Retinal pigment epithelial cell (primary cell): ENCODE measurements at regions not wholly inside any gene's neighbourhood (a gene's known extent, or its start where the extent isn't known, plus 50 kb on each side); places are given as distances from the start of the nearest gene placed in this dataset.

Source experiments
- DNase-seq: peaks from one replicate; pipeline ENCODE4 v3.0.0-alpha.2; 2010; ENCODE audit warnings: low read depth
- H3K4me3 ChIP-seq: 2 replicates; pipeline ENCODE4 v1.5.1; 2011; ENCODE audit warnings: mild to moderate bottlenecking, low read length, control low read depth, moderate library complexity
- TF ChIP-seq, protein P1 (sequence below): conservative IDR thresholded peaks from 2 replicates; pipeline ENCODE4 v1.5.1; 2011; ENCODE audit warnings: low read depth, low read length, control low read depth, inconsistent platforms

DNA sequence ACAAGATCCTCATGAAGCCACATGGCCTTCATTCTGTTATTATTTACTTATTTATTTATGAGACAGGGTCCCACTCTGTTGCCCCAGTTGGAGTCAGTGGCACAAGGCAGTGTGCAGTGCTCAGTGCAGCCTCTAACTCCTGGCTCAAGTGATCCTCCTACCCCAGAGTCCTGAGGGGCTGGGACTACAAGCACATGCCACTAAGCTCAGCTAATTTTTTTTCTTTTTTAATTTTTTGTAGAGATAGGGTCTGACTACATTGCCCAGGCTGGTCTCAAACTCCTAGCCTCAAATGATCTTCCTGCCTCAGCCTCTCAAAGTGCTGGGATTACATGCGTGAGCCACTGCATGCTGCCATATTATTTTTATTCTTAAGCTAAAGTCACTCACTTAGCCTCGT is 241.4 kb downstream of the UQCRFS1 start:
- no peak overlapping the region for H3K4me3 ChIP-seq
- TF ChIP-seq, protein P1, sequence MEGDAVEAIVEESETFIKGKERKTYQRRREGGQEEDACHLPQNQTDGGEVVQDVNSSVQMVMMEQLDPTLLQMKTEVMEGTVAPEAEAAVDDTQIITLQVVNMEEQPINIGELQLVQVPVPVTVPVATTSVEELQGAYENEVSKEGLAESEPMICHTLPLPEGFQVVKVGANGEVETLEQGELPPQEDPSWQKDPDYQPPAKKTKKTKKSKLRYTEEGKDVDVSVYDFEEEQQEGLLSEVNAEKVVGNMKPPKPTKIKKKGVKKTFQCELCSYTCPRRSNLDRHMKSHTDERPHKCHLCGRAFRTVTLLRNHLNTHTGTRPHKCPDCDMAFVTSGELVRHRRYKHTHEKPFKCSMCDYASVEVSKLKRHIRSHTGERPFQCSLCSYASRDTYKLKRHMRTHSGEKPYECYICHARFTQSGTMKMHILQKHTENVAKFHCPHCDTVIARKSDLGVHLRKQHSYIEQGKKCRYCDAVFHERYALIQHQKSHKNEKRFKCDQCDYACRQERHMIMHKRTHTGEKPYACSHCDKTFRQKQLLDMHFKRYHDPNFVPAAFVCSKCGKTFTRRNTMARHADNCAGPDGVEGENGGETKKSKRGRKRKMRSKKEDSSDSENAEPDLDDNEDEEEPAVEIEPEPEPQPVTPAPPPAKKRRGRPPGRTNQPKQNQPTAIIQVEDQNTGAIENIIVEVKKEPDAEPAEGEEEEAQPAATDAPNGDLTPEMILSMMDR: no peak
- DNase-seq: no peak

DNA sequence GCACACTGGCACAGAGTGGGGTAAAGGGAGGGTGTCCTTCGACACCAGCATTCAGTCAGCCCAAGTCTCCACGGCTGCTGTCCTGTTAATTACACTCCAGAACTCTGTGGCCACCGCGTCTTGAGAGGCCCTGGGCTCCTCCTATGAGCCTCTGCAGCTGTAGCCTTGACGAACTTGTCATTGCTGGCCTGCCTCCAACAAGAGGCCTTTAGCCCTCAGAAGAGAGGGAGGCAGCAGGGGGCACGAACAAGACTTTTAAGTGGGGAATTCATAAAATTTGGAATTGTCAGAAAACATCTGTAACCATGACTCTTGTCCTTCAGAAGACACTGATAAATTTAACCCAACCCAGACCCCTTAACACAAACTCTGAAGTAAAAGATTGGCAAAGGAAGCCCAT is 241.9 kb downstream of the UQCRFS1 start:
- DNase-seq: no peak
- no peak overlapping the region for H3K4me3 ChIP-seq
- TF ChIP-seq, protein P1: no peak

DNA sequence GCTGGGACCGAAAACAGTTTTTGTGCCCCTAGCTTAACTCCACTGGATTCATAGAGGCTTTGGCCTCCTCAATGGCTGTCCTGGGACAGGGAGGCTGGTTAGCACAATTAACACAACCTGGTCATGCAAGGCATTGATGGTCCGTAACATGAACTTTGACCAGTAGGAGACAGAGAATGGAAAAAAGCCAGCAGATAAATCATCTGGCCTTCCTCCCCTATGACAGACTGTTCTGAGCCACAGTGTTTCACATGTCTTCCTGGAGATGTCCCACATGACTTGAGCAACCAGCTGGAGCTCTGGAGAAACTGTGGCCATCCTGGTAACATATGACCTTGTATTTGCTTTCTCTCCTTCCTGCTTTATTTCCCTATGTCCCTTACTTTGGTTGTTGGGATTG is 244.2 kb downstream of the UQCRFS1 start:
- DNase-seq: no peak
- TF ChIP-seq, protein P1: no peak
- H3K4me3 ChIP-seq: no peak overlapping the region

DNA sequence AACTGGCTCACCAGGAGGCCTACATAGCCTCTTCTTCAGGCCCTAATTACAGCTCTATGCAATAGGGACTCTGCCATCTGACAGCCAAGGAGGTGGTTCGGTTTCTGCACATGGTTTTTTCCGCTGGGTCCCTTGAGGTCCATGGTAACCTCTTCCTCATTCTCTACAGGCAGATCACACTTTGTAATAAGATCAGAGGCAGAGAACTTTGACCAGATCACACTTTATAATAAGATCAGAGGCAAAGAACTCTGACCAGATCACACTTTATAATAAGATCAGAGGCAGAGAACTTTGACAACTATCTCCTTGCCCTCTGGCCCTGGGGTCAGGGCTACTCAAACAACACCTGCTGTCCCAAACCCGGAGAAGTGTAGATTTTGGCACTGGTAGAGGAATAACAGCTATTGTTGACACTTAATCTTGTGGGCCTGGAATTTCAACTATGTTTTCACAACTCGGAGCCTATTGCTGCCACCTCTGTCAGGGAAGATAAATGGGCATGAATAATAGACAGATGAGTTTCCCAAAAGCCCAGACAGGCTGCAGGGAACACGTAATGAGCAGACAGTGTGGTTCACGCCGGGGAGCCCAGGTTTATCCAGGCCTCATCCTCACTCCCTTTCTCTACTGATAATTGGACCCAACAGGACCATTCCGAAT is 246.1 kb downstream of the UQCRFS1 start:
- no peak overlapping the region for H3K4me3 ChIP-seq
- TF ChIP-seq, protein P1: no peak
- DNase-seq: no peak

DNA sequence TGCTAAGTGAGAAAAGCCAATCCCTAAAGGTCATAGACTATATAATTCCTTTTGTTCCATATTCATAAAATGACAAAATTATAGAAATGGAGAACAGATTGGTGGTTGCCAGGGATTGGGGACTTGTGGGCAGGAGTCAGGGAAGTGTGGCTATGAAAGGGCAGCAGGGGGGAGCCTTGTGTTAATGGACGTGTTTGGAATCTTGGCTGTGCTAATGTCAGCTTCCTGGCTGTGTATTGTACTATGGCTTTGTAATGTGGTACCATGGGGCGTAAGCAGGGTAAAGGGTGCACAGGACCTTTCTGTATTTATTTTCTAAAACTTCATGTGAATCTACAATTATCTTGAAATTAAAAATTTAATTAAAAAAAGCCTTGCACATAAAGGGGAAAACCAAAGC is 248.5 kb downstream of the UQCRFS1 start:
- no peak for DNase-seq
- no peak overlapping the region for H3K4me3 ChIP-seq
- TF ChIP-seq, protein P1: no peak

DNA sequence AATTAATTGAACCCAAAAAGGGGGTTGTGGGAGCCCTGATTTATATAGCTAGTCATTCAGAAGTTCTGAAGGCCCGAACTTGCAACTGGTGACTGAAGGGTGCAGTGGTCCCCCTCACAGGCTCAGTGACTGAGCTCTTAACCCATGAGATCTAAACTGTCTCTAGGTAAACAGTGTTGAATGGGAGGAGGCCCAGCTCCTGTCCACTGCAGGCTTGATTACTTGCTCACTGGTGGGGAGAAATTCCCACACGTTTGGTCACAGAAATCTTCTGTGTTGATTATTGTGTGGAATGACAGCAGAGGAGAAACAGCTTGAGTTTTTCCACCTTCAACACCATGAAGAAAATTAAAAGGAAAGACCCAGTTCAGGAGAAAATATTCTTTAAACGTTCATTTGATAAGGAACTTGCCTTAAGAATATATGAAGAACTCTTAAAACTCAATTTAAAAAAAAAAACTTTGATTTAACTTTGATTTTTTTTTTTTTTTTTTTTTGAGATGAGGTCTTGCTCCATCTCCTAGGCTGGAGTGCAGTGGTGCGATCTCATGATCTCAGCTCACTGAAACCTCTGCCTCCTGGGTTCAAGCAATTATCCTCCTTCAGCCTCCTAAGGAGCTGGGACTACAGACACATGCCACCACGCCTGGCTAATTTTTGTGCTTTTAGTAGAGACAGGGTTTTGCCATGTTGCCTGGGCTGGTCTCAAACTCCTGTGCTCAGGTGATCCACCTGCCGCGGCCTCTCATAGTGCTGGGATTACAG is 249.3 kb downstream of the UQCRFS1 start:
- H3K4me3 ChIP-seq: no peak overlapping the region
- TF ChIP-seq, protein P1: no peak
- no peak for DNase-seq
